GM21576 (cell line): ENCODE measurements at regions not wholly inside any gene's neighbourhood (a gene's known extent, or its start where the extent isn't known, plus 50 kb on each side); places are given as distances from the start of the nearest gene placed in this dataset.

ENCODE experiments used
- ATAC-seq: cut with Tn5 transposase; IDR thresholded peaks from one replicate; pipeline ENCODE4 v1.9.1; 2021; ENCODE audit warnings: mild to moderate bottlenecking, moderate library complexity; ENCODE audit not compliant: unreplicated experiment

GRCh38 chr12:77724367-77724957, 106.2 kb upstream of the NAV3 start:
- peak; percentile 72 for ATAC-seq

- ATAC-seq = no peak
Measured at GRCh38 chr12:77723308-77723707, 107.4 kb upstream of the NAV3 start.

- ATAC-seq = no peak
Measured at GRCh38 chr12:77722536-77722935, 108.2 kb upstream of the NAV3 start.

- no peak for ATAC-seq
Measured at GRCh38 chr12:77720258-77720657, 110.4 kb upstream of the NAV3 start.

- ATAC-seq = no peak
Measured at GRCh38 chr12:77710209-77710608, 120.5 kb upstream of the NAV3 start.

GRCh38 chr12:77697126-77697525, 133.6 kb upstream of the NAV3 start:
- no peak for ATAC-seq

GRCh38 chr12:77696183-77696582, 134.5 kb upstream of the NAV3 start:
- no peak for ATAC-seq

- no peak for ATAC-seq
Measured at GRCh38 chr12:77689510-77690086, 141.1 kb upstream of the NAV3 start.

- no peak for ATAC-seq
Measured at GRCh38 chr12:77687321-77687720, 143.4 kb upstream of the NAV3 start.

GRCh38 chr12:77686760-77687159, 143.9 kb upstream of the NAV3 start:
- ATAC-seq = no peak

- no peak for ATAC-seq
Measured at GRCh38 chr12:77685901-77686300, 144.8 kb upstream of the NAV3 start.

- no peak for ATAC-seq
Measured at GRCh38 chr12:77685112-77685511, 145.6 kb upstream of the NAV3 start.

- ATAC-seq = no peak
Measured at GRCh38 chr12:77682488-77682887, 148.2 kb upstream of the NAV3 start.

- ATAC-seq = no peak
Measured at GRCh38 chr12:77681726-77682125, 149.0 kb upstream of the NAV3 start.

- no peak for ATAC-seq
Measured at GRCh38 chr12:77679686-77680085, 151.0 kb upstream of the NAV3 start.

GRCh38 chr12:77678621-77679020, 152.1 kb upstream of the NAV3 start:
- ATAC-seq = no peak

- ATAC-seq = no peak
Measured at GRCh38 chr12:77667101-77667500, 163.6 kb upstream of the NAV3 start.

GRCh38 chr12:77648716-77649115, 182.0 kb upstream of the NAV3 start:
- ATAC-seq = no peak

GRCh38 chr12:77645966-77646598, 184.6 kb upstream of the NAV3 start:
- ATAC-seq = no peak

- no peak for ATAC-seq
Measured at GRCh38 chr12:77644915-77645605, 185.6 kb upstream of the NAV3 start.

- ATAC-seq = no peak
Measured at GRCh38 chr12:77642246-77642645, 188.4 kb upstream of the NAV3 start.

- no peak for ATAC-seq
Measured at GRCh38 chr12:77640356-77640755, 190.3 kb upstream of the NAV3 start.
